Endometrial microvascular endothelial cells (primary cell): ENCODE measurements at regions not wholly inside any gene's neighbourhood (a gene's known extent, or its start where the extent isn't known, plus 50 kb on each side); places are given as distances from the start of the nearest gene placed in this dataset.

Experiments
- in situ Hi-C: cut with HindIII; loops from 2 replicates; pipeline ENCODE4 v1.10.0; 2017; ENCODE audit warnings: low sequenced_read_pairs, low pct_unique_long_range_greater_than_20kb; ENCODE audit errors: inconsistent ontology term

- in situ Hi-C loops: no loop called here
Measured at GRCh38 chr10:36254199-36254598, 612.1 kb upstream of the FZD8 start.

DNA sequence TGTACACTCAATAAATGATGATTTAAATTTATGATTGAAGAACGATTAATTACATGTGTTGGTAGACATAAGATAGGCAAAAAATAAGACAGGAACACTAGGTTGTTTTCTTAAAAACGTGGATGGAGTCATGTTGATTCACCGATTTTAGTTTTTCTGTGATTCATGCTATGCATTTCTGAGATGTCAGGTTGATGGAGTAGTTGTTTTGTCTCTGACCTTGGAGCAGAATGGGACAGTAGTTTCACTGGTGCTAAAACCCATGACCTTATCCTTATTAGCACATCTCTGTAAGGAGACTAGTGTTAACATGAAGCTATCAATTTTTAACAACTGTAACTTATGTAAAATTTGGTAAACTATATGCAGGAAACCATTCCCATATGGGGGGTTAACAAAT, 611.6 kb upstream of the FZD8 start:
- in situ Hi-C loops: no loop called here

GRCh38 chr10:36251068-36251467, 609.0 kb upstream of the FZD8 start:
- in situ Hi-C loops: no loop called here

DNA sequence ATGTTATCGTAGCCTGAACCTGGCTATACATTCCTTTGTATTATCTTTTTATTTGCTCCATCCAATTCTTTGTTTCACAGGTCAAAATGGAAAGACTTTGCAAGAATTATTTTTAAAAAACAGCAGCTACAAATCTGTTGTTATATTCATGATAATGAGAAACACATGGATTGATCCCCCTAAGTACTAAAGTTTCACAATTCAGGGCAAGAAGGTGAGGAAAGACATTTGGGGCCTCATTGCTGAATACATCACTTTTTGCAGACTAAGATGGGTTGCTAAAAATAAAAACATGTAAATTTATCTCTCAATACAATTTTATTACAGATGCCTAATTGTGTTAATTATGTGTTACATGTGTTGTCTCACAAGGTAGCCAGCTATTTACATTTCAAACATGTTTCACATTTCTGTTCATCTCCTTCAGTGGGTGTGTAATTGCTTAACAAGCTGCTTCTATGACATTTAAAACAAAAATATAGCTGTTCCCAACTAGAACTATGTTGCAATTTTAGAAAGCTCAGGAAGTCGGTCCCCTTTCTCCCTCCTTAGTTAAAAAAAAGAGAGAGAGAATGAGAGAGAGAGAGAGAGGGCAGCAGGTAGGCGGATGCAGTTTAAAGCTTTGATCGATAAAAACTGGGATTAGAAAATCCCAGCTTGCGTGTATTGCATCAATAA, 606.3 kb upstream of the FZD8 start:
- in situ Hi-C loops: no loop called here

- in situ Hi-C loops: no loop called here
Measured at GRCh38 chr10:36247478-36247877, 605.4 kb upstream of the FZD8 start.

- in situ Hi-C loops: no loop called here
Measured at GRCh38 chr10:36236931-36237330, 594.8 kb upstream of the FZD8 start.

DNA sequence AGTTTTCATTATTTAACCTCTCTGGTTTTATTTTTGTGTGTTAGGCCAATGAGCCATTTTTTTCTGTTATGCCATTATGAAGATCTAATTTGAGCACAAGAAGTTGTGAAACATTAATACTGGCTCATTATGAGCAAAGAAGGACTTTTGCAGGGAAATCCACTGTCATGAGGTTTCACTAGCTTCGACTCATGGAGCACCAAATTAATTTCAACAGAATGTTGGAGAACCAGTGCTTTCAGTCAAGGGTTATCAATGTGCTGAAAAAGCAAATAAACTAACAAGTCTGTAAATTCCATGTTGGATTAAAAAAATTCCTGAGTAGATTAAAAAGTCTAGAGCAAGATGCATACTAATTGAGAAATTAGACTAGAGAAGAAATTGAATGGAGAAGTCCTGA, 594.2 kb upstream of the FZD8 start:
- in situ Hi-C loops: no loop called here

DNA sequence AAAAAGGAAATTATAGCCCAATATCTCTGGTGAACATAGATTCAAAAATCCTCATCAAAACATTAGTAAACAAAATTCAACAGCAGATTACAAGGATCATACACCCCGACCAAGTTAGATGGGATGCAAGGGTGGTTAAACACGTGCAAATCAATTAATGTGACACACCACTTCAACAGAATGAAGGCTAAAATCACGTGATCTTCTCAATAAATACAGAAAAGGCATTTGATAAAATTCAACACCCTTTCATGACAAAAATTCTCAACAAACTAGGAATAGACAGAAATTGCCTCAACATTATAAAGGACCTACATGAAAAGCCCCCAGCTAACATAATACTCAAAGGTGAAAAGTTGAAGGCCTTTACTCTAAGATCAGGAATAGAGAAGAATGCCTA, 590.8 kb upstream of the FZD8 start:
- in situ Hi-C loops: no loop called here

GRCh38 chr10:36224431-36224985, 582.4 kb upstream of the FZD8 start:
- in situ Hi-C loops: no loop called here

DNA sequence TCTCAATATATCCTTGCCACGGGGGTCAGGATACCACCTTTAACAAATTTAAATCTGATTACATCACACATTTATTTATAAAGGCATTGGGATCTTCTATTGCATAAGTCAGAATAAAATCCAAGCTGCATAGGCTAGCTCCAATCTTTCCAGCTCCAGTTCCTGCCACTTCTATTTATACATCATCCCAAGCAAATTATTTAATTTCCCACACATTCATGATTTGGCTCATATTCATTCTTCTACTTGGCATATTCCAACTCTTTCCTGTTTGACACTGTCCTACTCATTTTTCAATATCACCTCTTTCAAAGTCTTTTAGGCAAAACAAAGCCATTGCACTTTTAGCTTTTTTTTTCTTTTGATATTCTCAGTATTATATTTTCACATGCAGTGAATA, 579.0 kb upstream of the FZD8 start:
- in situ Hi-C loops: no loop called here

DNA sequence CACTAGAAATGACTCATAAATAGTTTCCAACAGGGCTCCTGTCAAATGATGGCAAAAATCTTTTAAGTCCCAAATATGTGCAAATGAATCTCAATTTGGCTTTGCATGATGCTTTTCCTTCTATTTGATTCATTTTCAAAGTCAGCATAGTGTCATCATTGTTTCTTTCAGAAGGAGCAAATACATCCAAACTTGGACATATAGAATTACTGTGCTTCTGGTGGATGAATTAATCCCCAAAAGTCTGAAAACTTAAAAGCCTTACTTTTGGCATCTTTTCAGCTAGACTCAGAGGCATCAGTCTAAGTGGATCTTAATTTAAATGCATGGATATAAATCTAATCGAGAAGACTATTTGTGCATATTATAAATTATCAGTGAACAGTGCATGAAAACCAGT, 578.1 kb upstream of the FZD8 start:
- in situ Hi-C loops: no loop called here

GRCh38 chr10:36211856-36212255, 569.8 kb upstream of the FZD8 start:
- in situ Hi-C loops: no loop called here

GRCh38 chr10:36209480-36209879, 567.4 kb upstream of the FZD8 start:
- in situ Hi-C loops: no loop called here

DNA sequence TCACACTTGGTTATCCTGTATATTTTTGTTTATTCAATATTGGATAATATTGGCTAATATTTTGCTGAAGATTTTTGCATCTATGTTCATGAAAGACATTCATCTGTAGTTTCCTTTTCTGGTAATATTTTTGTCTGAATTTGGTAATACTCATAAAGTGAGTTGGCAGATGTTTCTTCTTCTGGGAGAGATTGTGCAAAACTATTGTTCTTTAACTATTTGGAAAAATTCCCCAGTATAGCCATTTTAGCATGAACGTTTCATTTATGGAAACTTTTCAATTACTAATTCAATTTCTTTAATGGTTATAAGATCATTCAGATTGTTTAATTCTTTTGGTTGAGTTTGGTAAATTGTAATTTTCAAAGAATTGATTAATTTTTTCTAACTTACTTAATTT, 560.8 kb upstream of the FZD8 start:
- in situ Hi-C loops: no loop called here

GRCh38 chr10:36200577-36200976, 558.5 kb upstream of the FZD8 start:
- in situ Hi-C loops: no loop called here

DNA sequence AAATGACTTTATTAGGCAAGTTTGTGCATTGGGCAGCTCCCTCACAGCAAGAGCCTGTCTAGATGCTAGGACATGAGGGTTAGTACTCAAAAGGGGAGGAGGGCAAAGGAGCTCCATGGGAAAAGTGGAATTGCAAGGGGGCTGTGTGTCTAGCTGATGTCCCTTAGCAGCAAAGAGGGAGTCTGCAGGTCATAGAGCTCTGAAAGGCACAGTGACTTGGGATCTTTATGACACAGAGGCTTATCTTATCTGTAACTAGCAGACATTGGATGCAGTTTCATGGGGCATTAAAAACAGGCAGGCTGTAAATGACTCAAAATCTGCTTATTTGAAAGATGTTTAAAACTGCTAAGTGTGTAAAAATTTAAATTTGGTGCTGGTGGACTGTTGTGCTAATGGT, 556.2 kb upstream of the FZD8 start:
- in situ Hi-C loops: no loop called here

DNA sequence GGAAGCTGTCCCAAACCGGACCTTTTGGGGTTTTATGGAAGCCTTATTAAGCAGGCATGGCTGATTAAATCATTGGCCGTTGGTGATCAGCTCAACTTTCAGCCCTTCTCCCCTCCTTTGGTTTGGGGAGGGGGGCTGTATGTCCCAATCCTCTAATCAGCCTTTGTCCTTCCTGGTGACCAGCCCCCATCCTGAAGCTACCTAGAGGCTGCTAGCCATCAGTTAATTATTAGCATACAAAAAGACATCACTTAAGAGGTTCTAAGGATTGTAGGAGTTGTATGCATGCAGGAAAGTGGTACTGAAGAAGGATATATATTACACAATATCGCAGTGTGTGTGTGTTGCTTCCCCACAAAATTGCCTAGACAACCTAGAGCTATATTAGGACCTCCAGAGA, 553.3 kb upstream of the FZD8 start:
- in situ Hi-C loops: no loop called here

GRCh38 chr10:36194276-36194675, 552.2 kb upstream of the FZD8 start:
- in situ Hi-C loops: no loop called here

DNA sequence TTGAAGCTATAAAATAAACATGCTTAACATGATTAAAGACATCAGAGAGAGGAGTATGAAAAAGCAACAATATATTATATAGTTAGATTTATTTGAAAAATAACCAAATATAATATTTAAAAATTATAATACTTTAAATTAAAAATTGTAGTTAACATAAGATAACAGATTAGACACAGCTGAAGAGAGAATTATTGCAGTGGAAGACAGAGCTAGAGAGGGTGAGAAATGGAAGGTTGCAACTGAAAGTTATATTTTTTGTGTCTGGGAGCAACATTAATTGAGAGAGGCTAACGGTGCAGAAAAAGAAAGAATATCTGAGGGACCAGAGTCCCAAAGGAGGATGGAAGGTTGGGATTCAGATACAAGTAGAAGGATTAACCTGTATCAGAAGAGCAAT, 548.9 kb upstream of the FZD8 start:
- in situ Hi-C loops: no loop called here

DNA sequence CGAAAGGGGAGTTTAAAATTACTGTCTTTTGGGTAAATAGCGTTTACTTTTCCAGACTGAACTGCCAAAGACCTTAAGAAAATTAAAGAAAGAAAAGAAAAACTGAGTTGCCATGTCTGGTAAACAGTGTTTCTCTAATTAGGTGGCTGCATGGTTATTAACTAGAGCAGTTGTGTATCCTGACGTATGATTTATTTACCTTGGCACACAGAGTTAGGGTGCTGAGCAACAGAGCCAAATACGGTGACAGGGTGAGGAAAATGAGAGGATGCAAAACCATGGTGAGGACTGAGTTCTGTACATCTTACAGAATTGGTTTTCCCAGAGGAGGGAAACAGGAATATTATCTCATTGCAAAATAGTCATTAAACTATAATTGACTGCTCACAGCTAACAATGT, 546.4 kb upstream of the FZD8 start:
- in situ Hi-C loops: no loop called here

GRCh38 chr10:36188080-36188453, 546.0 kb upstream of the FZD8 start:
- in situ Hi-C loops: no loop called here
